ENCODE measurements at regions not wholly inside any gene's neighbourhood (a gene's known extent, or its start where the extent isn't known, plus 50 kb on each side); places are given as distances from the start of the nearest gene placed in this dataset.

DNA sequence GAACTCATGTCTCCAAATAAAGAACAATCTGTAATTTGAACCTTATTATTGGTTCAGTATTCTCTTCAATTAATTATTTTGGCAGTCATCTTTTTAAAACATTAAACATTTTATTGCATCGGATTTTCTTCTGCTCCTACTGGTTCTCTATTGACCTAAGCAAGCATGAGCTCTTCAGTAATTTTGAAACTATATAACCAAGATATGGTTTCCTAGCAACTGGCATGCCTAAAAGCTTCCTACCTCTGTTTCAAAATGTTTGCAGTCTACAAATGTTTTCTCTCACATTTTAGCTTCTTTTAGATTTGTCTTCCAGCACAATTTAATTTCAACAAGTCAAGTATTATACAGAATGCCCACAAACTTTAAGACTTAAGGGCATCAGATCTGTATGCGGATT, 371.3 kb downstream of the GPM6A start:
- TF ChIP-seq, protein P1, sequence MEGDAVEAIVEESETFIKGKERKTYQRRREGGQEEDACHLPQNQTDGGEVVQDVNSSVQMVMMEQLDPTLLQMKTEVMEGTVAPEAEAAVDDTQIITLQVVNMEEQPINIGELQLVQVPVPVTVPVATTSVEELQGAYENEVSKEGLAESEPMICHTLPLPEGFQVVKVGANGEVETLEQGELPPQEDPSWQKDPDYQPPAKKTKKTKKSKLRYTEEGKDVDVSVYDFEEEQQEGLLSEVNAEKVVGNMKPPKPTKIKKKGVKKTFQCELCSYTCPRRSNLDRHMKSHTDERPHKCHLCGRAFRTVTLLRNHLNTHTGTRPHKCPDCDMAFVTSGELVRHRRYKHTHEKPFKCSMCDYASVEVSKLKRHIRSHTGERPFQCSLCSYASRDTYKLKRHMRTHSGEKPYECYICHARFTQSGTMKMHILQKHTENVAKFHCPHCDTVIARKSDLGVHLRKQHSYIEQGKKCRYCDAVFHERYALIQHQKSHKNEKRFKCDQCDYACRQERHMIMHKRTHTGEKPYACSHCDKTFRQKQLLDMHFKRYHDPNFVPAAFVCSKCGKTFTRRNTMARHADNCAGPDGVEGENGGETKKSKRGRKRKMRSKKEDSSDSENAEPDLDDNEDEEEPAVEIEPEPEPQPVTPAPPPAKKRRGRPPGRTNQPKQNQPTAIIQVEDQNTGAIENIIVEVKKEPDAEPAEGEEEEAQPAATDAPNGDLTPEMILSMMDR (conservative IDR thresholded peaks at IDR 0.05; ENCODE audit: low read depth in 2 of 2) = no peak
- TF ChIP-seq EZH2 (IDR thresholded peaks at IDR 0.05; ENCODE audit: low read depth, unreplicated experiment) (no peak), EZH2phosphoT487 (IDR thresholded peaks at IDR 0.05; ENCODE audit: unreplicated experiment) (no peak), STAT1 (IDR thresholded peaks at IDR 0.05; ENCODE audit: unreplicated experiment) (no peak), CREB1 (CRISPR knock-in tag; IDR thresholded peaks at IDR 0.05; ENCODE audit: low read depth) (no peak), POLR2AphosphoS5 (IDR thresholded peaks at IDR 0.05; ENCODE audit: low read depth) (no peak)

Data from GM23338 (cell line).